Transverse colon (tissue), 4 donors: ENCODE measurements at regions not wholly inside any gene's neighbourhood (a gene's known extent, or its start where the extent isn't known, plus 50 kb on each side); places are given as distances from the start of the nearest gene placed in this dataset.

Experiments used
- DNase-seq: peaks from one replicate; pipeline ENCODE4 v3.0.0-alpha.2; 2019
- H3K27ac ChIP-seq, 4 donors: fragments of 200-600 bp; sonication (generic); 2 replicates each; pipeline ENCODE4 v1.5.1; 2016 to 2018; ENCODE audit warnings: inconsistent platforms in 4 of 4
- H3K27me3 ChIP-seq: fragments of 200-600 bp; sonication (generic); 2 replicates; pipeline ENCODE4 v1.5.1; 2017; ENCODE audit warnings: inconsistent platforms
- H3K36me3 ChIP-seq, 4 donors: fragments of 200-600 bp; sonication (generic); 2 replicates each; pipeline ENCODE4 v1.5.1; 2017 to 2019; ENCODE audit warnings: inconsistent platforms in 4 of 4
- H3K4me1 ChIP-seq, 4 donors: fragments of 200-600 bp; sonication (generic); 2 replicates each; pipeline ENCODE4 v1.5.1; 2017 to 2020; ENCODE audit warnings: inconsistent platforms in 4 of 4
- H3K4me3 ChIP-seq, 4 donors: fragments of 200-600 bp; sonication (generic); 1 replicate in 1 of 4; 2 replicates in 3 of 4; pipeline versions ENCODE4 v1.5.1 to v1.6.1; 2017 to 2019; ENCODE audit warnings: inconsistent platforms in 4 of 4
- H3K9me3 ChIP-seq, 2 donors: fragments of 200-600 bp; sonication (generic); 2 replicates each; pipeline ENCODE4 v1.5.1; 2017 to 2019; ENCODE audit warnings: inconsistent platforms in 2 of 2
- CTCF ChIP-seq, 5 experiments: fragments of 200-600 bp in 3 of 5; fragments of 450-650 bp in 2 of 5; sonication (generic) in 3 of 5; IDR thresholded peaks; 1 replicate in 2 of 5; 2 replicates in 3 of 5; pipeline ENCODE4 v1.5.1; 2016 to 2017; ENCODE audit warnings: antibody characterized with exemption in 5 of 5, inconsistent platforms in 3 of 5, mild to moderate bottlenecking in 2 of 5, moderate library complexity in 1 of 5
- EP300 ChIP-seq: sonication (generic); formaldehyde crosslinking; IDR thresholded peaks from one replicate; pipeline ENCODE4 v1.6.1; 2017; ENCODE audit warnings: antibody characterized with exemption, low read depth
- POLR2A ChIP-seq: fragments of 450-650 bp; IDR thresholded peaks from one replicate; pipeline ENCODE4 v1.6.1; 2016; ENCODE audit warnings: antibody characterized with exemption, mild to moderate bottlenecking, moderate library complexity
- POLR2AphosphoS5 ChIP-seq, 3 donors: sonication (generic); formaldehyde crosslinking; IDR thresholded peaks; one replicate each; pipeline ENCODE4 v1.6.1; 2016; ENCODE audit warnings: antibody characterized with exemption in 3 of 3
- WGBS, 2 donors: methylation state at CpG; one replicate each; pipeline ENCODE4 v1.1.5; 2018; ENCODE audit warnings: low coverage in 1 of 2; 5-methylcytosine and 5-hydroxymethylcytosine counted together
- in situ Hi-C, 4 donors: fragments of 200-750 bp; cut with MboI; loops; one replicate each; pipeline versions ENCODE4 v1.15.0 to v1.15.1; 2017; ENCODE audit warnings: low sequenced_read_pairs in 3 of 4, low pct_ligation_motif_present in 1 of 4, low pct_unique_long_range_greater_than_20kb in 1 of 4
- intact Hi-C: fragments of 100-400 bp; cut with DNase I; formaldehyde crosslinking; loops from one replicate; pipeline ENCODE4 v1.15.1; 2023; ENCODE audit warnings: low total_unique reads

GRCh38 chr5:57822651-57823050 lies 340.0 kb upstream of the ACTBL2 start:
- intact Hi-C loops (no loop called here), in situ Hi-C loops (no loop called here)
- WGBS, 2 donors, result 75 to 80% methylated on average over 2 to 5 of the region's 5 CpGs

GRCh38 chr5:57818397-57818796 lies 335.8 kb upstream of the ACTBL2 start:
- Histone ChIP-seq H3K4me1 (no peaks in the 10 kb centered on the region), H3K27me3 (no peaks in the 10 kb centered on the region), H3K27ac (no peak overlapping the region), H3K4me3 (no peak overlapping the region), H3K36me3 (no peaks in the 10 kb centered on the region), H3K9me3 (no peaks in the 10 kb centered on the region)
- TF ChIP-seq EP300, result no peak
- no peak for TF ChIP-seq POLR2AphosphoS5 (IDR thresholded peaks at IDR 0.05)
- no peak for TF ChIP-seq CTCF (IDR thresholded peaks at IDR 0.05)
- no peak for TF ChIP-seq POLR2A
- in situ Hi-C loops (no loop called here), intact Hi-C loops (no loop called here)
- DNase-seq, result no peak

More at GRCh38 chr5:57822651-57823050, 340.0 kb upstream of the ACTBL2 start:
- no peak for DNase-seq
- H3K36me3 ChIP-seq, result no peaks in the 10 kb centered on the region
- TF ChIP-seq CTCF (IDR thresholded peaks at IDR 0.05), result no peak
- no peak for TF ChIP-seq POLR2AphosphoS5 (IDR thresholded peaks at IDR 0.05)
- no peak for TF ChIP-seq EP300
- no peak for TF ChIP-seq POLR2A
- H3K27ac ChIP-seq, result no peak overlapping the region
- H3K4me1 ChIP-seq, result no peaks in the 10 kb centered on the region
- H3K27me3 ChIP-seq, result no peaks in the 10 kb centered on the region
- no peaks in the 10 kb centered on the region for H3K9me3 ChIP-seq
- H3K4me3 ChIP-seq, result no peak overlapping the region

GRCh38 chr5:57817924-57818323 lies 335.3 kb upstream of the ACTBL2 start:
- intact Hi-C loops, result no loop called here
- TF ChIP-seq EP300 (no peak), POLR2AphosphoS5 (IDR thresholded peaks at IDR 0.05) (no peak), CTCF (IDR thresholded peaks at IDR 0.05) (no peak), POLR2A (no peak)
- no peak for DNase-seq
- in situ Hi-C loops, result no loop called here
- Histone ChIP-seq H3K27ac (no peak overlapping the region), H3K9me3 (no peaks in the 10 kb centered on the region), H3K4me3 (no peak overlapping the region), H3K36me3 (no peaks in the 10 kb centered on the region), H3K4me1 (no peaks in the 10 kb centered on the region), H3K27me3 (no peaks in the 10 kb centered on the region)
- 71 to 87% methylated on average over 3 of the region's 3 CpGs for WGBS, 2 donors

- 44 to 81% methylated on average over 2 of the region's 2 CpGs for WGBS, 2 donors
These were observed 334.4 kb upstream of the ACTBL2 start for GRCh38 chr5:57817001-57817453.

More at GRCh38 chr5:57817001-57817453, 334.4 kb upstream of the ACTBL2 start:
- Histone ChIP-seq H3K27ac (no peak overlapping the region), H3K27me3 (no peaks in the 10 kb centered on the region), H3K4me3 (no peak overlapping the region), H3K9me3 (no peaks in the 10 kb centered on the region), H3K4me1 (no peaks in the 10 kb centered on the region), H3K36me3 (no peaks in the 10 kb centered on the region)
- in situ Hi-C loops, result no loop called here
- DNase-seq, result no peak
- intact Hi-C loops, result no loop called here
- no peak for TF ChIP-seq EP300
- TF ChIP-seq POLR2AphosphoS5 (IDR thresholded peaks at IDR 0.05), result no peak
- no peak for TF ChIP-seq CTCF (IDR thresholded peaks at IDR 0.05)
- no peak for TF ChIP-seq POLR2A
